ENCODE measurements at regions not wholly inside any gene's neighbourhood (a gene's known extent, or its start where the extent isn't known, plus 50 kb on each side); places are given as distances from the start of the nearest gene placed in this dataset.

DNA sequence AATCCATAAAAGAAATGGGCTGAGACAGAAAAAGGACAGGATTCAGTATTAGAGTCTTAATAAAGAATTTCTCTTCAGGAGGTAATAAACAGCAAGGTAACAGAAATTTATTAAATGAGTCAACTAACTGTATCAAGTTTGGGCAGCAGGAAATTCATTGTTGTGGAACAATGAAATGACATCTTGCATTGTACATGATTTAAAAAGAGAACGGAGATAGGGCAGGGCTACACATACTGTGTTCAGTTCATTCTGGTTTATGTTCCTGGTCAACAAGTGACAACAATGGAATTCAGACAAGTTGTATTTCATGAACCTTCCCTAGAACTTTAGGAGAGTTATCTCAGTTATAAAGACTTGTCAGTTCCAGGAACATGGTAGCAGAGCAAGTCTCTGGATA, 961.3 kb downstream of the SOCS6 start:
- TF ChIP-seq TCF7L2 (IDR thresholded peaks at IDR 0.05; ENCODE audit: low read depth, low read length): no peak
- TF ChIP-seq POLR2AphosphoS5 (IDR thresholded peaks at IDR 0.05; ENCODE audit: low read depth, low read length): no peak
- no peak for TF ChIP-seq SIN3A (IDR thresholded peaks at IDR 0.05; ENCODE audit: borderline replicate concordance, insufficient read depth, low read depth, low read length)
- TF ChIP-seq, protein P1, sequence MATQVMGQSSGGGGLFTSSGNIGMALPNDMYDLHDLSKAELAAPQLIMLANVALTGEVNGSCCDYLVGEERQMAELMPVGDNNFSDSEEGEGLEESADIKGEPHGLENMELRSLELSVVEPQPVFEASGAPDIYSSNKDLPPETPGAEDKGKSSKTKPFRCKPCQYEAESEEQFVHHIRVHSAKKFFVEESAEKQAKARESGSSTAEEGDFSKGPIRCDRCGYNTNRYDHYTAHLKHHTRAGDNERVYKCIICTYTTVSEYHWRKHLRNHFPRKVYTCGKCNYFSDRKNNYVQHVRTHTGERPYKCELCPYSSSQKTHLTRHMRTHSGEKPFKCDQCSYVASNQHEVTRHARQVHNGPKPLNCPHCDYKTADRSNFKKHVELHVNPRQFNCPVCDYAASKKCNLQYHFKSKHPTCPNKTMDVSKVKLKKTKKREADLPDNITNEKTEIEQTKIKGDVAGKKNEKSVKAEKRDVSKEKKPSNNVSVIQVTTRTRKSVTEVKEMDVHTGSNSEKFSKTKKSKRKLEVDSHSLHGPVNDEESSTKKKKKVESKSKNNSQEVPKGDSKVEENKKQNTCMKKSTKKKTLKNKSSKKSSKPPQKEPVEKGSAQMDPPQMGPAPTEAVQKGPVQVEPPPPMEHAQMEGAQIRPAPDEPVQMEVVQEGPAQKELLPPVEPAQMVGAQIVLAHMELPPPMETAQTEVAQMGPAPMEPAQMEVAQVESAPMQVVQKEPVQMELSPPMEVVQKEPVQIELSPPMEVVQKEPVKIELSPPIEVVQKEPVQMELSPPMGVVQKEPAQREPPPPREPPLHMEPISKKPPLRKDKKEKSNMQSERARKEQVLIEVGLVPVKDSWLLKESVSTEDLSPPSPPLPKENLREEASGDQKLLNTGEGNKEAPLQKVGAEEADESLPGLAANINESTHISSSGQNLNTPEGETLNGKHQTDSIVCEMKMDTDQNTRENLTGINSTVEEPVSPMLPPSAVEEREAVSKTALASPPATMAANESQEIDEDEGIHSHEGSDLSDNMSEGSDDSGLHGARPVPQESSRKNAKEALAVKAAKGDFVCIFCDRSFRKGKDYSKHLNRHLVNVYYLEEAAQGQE (IDR thresholded peaks at IDR 0.05; ENCODE audit: insufficient read depth in 1 of 2, low read depth in 2 of 2, low read length in 1 of 2): no peak
- TF ChIP-seq, protein P2, sequence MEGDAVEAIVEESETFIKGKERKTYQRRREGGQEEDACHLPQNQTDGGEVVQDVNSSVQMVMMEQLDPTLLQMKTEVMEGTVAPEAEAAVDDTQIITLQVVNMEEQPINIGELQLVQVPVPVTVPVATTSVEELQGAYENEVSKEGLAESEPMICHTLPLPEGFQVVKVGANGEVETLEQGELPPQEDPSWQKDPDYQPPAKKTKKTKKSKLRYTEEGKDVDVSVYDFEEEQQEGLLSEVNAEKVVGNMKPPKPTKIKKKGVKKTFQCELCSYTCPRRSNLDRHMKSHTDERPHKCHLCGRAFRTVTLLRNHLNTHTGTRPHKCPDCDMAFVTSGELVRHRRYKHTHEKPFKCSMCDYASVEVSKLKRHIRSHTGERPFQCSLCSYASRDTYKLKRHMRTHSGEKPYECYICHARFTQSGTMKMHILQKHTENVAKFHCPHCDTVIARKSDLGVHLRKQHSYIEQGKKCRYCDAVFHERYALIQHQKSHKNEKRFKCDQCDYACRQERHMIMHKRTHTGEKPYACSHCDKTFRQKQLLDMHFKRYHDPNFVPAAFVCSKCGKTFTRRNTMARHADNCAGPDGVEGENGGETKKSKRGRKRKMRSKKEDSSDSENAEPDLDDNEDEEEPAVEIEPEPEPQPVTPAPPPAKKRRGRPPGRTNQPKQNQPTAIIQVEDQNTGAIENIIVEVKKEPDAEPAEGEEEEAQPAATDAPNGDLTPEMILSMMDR (IDR thresholded peaks at IDR 0.05): no peak

DNA sequence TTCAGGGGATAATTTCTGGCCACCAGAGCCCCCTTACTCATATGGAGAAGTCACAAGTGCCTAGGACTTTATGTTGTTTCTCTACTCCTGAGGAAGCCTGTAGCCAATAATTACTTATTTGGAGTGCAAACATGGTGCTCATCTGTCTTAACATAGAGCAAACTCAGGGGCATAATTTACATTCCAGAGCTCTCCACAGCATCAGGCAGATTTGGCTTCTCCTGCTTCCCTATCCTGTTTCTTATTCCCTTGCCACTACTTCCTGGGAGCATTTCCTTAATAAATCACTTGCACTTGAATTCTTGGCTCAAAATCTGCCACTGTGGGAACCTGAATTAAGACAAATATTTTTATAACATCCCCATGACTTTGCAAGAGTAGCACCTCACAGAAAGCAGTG, 960.9 kb downstream of the SOCS6 start:
- no peak overlapping the region for H3K4me3 ChIP-seq (ENCODE audit: low read depth in 2 of 2, low read length in 2 of 2)
- H3K9me3 ChIP-seq (ENCODE audit: control insufficient read depth, insufficient read depth, low read depth, low read length): no peaks in the 10 kb centered on the region
- intact Hi-C loops (cut with micrococcal nuclease; ENCODE audit: unreplicated experiment) (no loop called here), in situ Hi-C loops (cut with HindIII; ENCODE audit: low pct_unique_long_range_greater_than_20kb, low sequenced_read_pairs) (no loop called here)
- H3K27me3 ChIP-seq (ENCODE audit: control insufficient read depth, insufficient read depth, low read length): no peaks in the 10 kb centered on the region
- H3K4me1 ChIP-seq (ENCODE audit: control insufficient read depth, insufficient read depth, low read length): no peaks in the 10 kb centered on the region
- H3K27ac ChIP-seq (ENCODE audit: low read length): no peak overlapping the region
- ATAC-seq (no peak), DNase-seq (ENCODE audit: low read depth, low spot score) (no peak)
- H3K36me3 ChIP-seq (ENCODE audit: control insufficient read depth, insufficient read depth, low read length): no peaks in the 10 kb centered on the region
- TF ChIP-seq, protein P2 (IDR thresholded peaks at IDR 0.05): no peak
- TF ChIP-seq, protein P1 (IDR thresholded peaks at IDR 0.05; ENCODE audit: insufficient read depth in 1 of 2, low read depth in 2 of 2, low read length in 1 of 2): no peak
- TF ChIP-seq POLR2AphosphoS5 (IDR thresholded peaks at IDR 0.05; ENCODE audit: low read depth, low read length): no peak
- TF ChIP-seq TCF7L2 (IDR thresholded peaks at IDR 0.05; ENCODE audit: low read depth, low read length): no peak
- TF ChIP-seq SIN3A (IDR thresholded peaks at IDR 0.05; ENCODE audit: borderline replicate concordance, insufficient read depth, low read depth, low read length): no peak
- CTCF ChIA-PET: no interaction called here
- POLR2A ChIA-PET: no interaction called here
- no TSS peak for BruUV-seq (replicated peaks)

More for the DNA sequence above, 961.3 kb downstream of the SOCS6 start:
- Histone ChIP-seq H3K27me3 (ENCODE audit: control insufficient read depth, insufficient read depth, low read length) (no peaks in the 10 kb centered on the region), H3K36me3 (ENCODE audit: control insufficient read depth, insufficient read depth, low read length) (no peaks in the 10 kb centered on the region), H3K4me1 (ENCODE audit: control insufficient read depth, insufficient read depth, low read length) (no peaks in the 10 kb centered on the region), H3K9me3 (ENCODE audit: control insufficient read depth, insufficient read depth, low read depth, low read length) (no peaks in the 10 kb centered on the region), H3K4me3 (ENCODE audit: low read depth in 2 of 2, low read length in 2 of 2) (no peak overlapping the region), H3K27ac (ENCODE audit: low read length) (no peak overlapping the region)
- BruUV-seq (replicated peaks): no TSS peak
- no peak for ATAC-seq
- ChIA-PET POLR2A (no interaction called here), CTCF (no interaction called here)
- DNase-seq (ENCODE audit: low read depth, low spot score): no peak
- intact Hi-C loops (cut with micrococcal nuclease; ENCODE audit: unreplicated experiment): no loop called here
- in situ Hi-C loops (cut with HindIII; ENCODE audit: low pct_unique_long_range_greater_than_20kb, low sequenced_read_pairs): no loop called here
